Islet precursor cell (in vitro differentiated cells): ENCODE measurements at regions not wholly inside any gene's neighbourhood (a gene's known extent, or its start where the extent isn't known, plus 50 kb on each side); places are given as distances from the start of the nearest gene placed in this dataset.

Source experiments
- DNase-seq: peaks from one replicate; pipeline ENCODE4 v3.0.0-alpha.2; 2018

DNA sequence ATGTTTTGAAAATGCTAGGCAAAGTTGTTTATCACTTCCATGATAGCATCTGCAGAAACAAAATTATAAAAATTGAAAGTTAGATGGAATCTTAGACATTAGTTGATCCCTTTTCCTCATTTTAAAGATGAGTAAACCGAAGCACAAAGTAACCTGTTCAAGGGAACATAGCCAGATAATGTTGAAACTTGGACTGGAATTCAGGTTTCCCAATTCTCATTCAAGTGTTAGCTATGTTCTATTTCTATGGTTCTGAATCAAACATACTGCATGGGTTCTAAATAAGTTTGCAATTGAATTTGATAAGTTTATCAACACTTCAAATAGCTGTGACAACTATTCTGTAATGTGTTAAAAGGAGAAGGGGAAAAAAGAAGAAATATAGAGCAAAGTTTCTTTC is 122.4 kb upstream of the SOX5 start:
- DNase-seq = no peak

- peak; percentile 91 for DNase-seq
These were observed 120.3 kb upstream of the SOX5 start for GRCh38 chr12:24069532-24070395.

- no peak for DNase-seq
These were observed 117.4 kb upstream of the SOX5 start for GRCh38 chr12:24066865-24067264.

- DNase-seq = no peak
These were observed 116.6 kb upstream of the SOX5 start for GRCh38 chr12:24066097-24066496.

DNA sequence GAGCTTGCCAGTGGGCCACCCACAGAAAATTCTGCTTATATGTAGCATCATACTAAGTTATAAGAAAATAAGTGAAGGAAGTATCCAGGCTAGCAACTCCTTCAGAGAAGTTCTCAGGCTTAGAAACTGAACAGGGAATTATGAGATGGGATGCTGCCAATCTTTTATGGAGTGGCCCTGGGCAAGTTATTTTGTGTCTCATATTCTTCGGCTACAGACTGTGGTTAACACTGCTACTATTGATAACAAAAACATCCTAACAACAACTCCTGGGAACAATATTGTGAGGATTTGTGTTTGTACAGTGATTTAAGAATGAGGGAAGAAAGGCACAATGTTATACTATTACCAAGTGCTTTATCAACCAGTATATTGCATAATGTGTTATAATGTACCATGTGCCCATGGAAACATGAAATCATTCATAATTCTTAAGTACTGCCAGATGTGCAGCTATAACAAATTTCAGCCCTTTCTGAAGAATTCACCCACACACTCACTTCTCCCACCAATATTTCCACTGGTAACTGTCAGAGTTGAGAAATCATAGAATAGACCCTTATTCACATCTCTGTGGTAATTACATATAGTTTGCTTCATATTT is 113.3 kb upstream of the SOX5 start:
- no peak for DNase-seq

- DNase-seq = no peak
These were observed 110.6 kb upstream of the SOX5 start for GRCh38 chr12:24060089-24060488.

- no peak for DNase-seq
These were observed 108.5 kb upstream of the SOX5 start for GRCh38 chr12:24057920-24058476.

DNA sequence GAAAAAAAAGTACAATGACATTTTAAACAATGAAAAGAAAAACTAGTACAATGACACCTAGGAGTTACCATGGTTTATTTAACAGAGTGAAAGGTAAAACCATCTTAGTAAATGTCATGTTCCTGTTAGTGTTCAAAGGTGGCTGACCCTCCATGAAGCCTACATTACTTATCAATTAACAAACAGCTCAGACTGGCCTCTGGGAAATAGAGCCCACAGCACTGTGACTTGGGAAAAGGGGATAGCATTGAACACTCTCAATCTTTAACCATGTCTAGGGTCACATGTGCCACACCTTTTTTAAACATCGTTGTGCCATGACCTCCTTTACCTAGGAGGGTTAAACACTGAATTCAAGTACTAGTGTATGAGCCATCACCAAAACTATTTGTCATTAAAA is 106.3 kb upstream of the SOX5 start:
- no peak for DNase-seq

GRCh38 chr12:24054416-24054815 is 104.9 kb upstream of the SOX5 start:
- DNase-seq = no peak

GRCh38 chr12:24049728-24050127 is 100.3 kb upstream of the SOX5 start:
- no peak for DNase-seq

GRCh38 chr12:24049101-24049500 is 99.6 kb upstream of the SOX5 start:
- DNase-seq = no peak

- DNase-seq = no peak
These were observed 99.0 kb upstream of the SOX5 start for GRCh38 chr12:24048446-24048845.

DNA sequence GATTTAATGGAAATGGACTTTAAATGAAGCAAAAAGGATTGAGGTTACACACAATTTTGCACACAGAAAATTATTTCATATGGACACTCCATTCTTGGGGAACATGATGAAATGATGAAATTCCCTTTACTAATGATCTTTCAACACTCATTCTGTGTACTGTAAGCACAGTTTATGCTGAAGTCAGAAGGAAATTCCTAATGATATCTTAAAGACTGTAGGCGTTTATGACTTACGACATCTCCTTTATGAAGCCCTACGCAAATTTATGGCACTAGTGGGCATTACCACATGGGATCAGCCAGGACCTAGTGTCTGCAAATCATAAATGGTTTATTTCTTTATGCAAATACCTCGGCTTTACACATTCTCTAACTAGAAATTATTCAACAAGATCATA is 97.9 kb upstream of the SOX5 start:
- DNase-seq = no peak

- no peak for DNase-seq
These were observed 96.4 kb upstream of the SOX5 start for GRCh38 chr12:24045816-24046257.

GRCh38 chr12:24044941-24045703 is 95.7 kb upstream of the SOX5 start:
- DNase-seq = no peak

DNA sequence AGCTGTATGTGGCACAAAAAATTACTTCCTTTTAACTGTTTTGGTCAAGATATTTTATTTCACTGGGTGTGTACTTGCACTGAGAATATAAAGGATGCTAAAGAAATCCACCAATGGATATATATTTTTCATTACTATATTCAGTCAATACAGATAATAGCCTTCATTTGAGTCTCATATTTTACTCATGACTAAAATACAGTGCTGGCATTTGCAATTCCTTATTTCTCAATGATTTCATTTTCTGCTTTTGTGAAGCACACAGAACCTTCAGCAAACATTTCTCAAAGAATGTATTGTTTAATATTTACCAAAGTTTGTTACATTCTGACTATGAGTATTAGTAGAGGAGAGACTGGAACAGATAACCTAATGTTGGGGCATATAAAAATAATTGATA is 93.2 kb upstream of the SOX5 start:
- no peak for DNase-seq

- DNase-seq = no peak
These were observed 89.6 kb upstream of the SOX5 start for GRCh38 chr12:24039113-24039525.

DNA sequence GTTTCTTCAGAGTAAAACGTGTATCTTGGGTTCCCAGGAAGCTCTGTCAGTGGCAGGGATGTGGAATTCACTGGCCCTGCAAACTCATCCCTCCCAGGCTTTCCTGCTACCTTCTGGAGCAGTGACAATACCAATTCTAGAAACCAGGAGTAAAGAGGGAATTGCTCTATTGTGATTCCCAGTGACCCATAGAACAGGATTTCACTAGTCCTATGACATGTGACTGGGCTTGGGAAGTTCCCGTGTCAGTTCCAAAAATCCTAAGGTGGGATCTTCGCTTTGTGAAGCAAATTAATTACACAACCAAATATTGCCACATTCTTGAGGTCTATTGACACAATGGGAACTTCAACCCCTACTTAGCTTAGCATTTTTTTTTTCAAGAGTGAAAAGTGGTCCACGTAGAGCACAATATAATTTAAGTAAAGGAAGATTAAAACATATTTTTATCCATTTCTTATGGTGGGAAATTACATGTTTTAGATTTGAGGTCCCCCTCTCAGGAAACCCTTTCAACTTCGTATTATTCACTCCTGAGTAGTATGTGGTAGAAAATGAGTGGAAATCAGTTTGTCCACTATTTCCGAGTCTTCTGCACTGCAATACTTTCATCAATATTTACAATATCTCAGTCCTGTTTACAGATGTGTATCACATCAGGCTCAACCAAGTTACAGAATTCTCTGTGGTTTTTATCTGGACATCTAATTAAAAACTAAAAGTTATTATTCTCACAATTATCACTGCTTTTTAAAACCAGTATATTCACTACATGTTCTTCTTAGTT is 88.9 kb upstream of the SOX5 start:
- no peak for DNase-seq

GRCh38 chr12:24036438-24037216 is 87.2 kb upstream of the SOX5 start:
- DNase-seq = no peak

- DNase-seq = no peak
These were observed 85.4 kb upstream of the SOX5 start for GRCh38 chr12:24034894-24035293.

DNA sequence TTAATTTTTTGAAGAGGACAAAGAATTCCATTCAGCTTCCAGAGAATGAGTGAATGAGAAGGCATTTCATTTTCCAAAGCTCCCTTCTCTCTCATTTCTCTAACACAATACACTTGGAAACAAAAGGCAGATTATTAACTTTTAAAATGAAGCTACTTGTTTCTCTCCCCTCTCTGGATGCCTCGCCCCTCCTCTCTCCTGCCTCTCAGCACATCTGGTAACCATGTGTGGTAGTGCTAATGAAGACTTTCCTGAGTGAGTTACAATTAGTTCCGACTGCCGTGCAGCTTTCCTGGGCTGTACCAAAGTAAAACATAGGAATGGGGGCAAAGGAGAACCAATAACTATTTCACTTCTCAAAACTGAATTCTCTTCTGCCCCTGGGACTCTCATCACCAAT is 84.7 kb upstream of the SOX5 start:
- no peak for DNase-seq

DNA sequence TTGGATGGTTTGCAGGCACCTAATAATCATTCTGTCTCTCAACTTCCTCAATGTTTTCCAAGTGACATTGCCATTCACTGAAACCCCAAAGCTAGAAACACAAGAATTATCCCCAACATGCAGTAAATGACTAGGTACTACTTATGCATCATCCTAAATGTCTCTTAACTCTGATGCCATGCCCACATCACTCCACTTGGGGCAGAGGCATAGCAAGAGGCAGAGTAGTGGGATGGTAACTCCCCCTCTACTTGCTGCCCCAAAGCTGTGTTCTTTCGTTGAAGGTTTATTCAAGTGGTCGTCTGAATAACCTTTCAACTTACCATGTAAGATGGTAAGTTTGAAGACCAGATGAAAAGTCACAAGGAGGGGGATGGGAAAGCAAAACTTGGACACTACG is 77.9 kb upstream of the SOX5 start:
- no peak for DNase-seq
